T-cell (primary cell): ENCODE measurements at regions not wholly inside any gene's neighbourhood (a gene's known extent, or its start where the extent isn't known, plus 50 kb on each side); places are given as distances from the start of the nearest gene placed in this dataset.

ENCODE experiments used
- ATAC-seq, 4 experiments: fragments of 200-7000 bp in 3 of 4; fragments of 150-1000 bp in 1 of 4; cut with Tn5 transposase; replicated peaks in 1 of 4; 1 replicate in 3 of 4; 2 replicates in 1 of 4; pipeline ENCODE4 v1.10.0; 2021; ENCODE audit warnings: moderate library complexity in 3 of 4, mild to moderate bottlenecking in 2 of 4, moderate number of reproducible peaks in 1 of 4
- CTCF ChIA-PET, 2 donors: fragments of 300-600 bp; sonication (Branson Sonifier 250); formaldehyde crosslinking; loops; one replicate each; lab custom pipeline; 2022; ENCODE audit warnings: antibody characterized with exemption in 2 of 2; lab: Charles Lee
- POLR2A ChIA-PET, 2 donors: fragments of 300-600 bp; sonication (Branson Sonifier 250); formaldehyde crosslinking; loops; one replicate each; lab custom pipeline; 2022; ENCODE audit warnings: antibody characterized with exemption in 2 of 2; lab: Charles Lee
- DNase-seq, 35 experiments: peaks; one replicate each; pipeline versions ENCODE4 v3.0.0 to v3.0.0-alpha.2; 2013 to 2023
- H3K27ac ChIP-seq: one replicate; pipeline ENCODE4 v1.5.1; 2013; ENCODE audit warnings: low read length
- H3K27me3 ChIP-seq, 2 experiments: replicated peaks in 1 of 2; 1 replicate in 1 of 2; 2 replicates in 1 of 2; pipeline versions ENCODE4 v1.6.1 to v1.7.0; 2013; ENCODE audit warnings: low read length in 1 of 2, mixed read lengths in 1 of 2; ENCODE audit not compliant: control insufficient read depth in 2 of 2, insufficient read depth in 2 of 2; ENCODE audit errors: extremely low read depth in 1 of 2
- H3K36me3 ChIP-seq, 2 donors: 1 replicate in 1 of 2; 2 replicates in 1 of 2; pipeline versions ENCODE4 v1.6.1 to v1.7.0; 2013; ENCODE audit warnings: low read length in 1 of 2; ENCODE audit not compliant: control insufficient read depth in 2 of 2, insufficient read depth in 1 of 2; ENCODE audit errors: extremely low read depth in 1 of 2
- H3K4me1 ChIP-seq, 2 experiments: 1 replicate in 1 of 2; 2 replicates in 1 of 2; pipeline versions ENCODE4 v1.6.1 to v1.7.0; 2013; ENCODE audit warnings: low read length in 2 of 2, mixed read lengths in 1 of 2; ENCODE audit not compliant: insufficient read depth in 2 of 2, control insufficient read depth in 1 of 2; ENCODE audit errors: extremely low read depth in 1 of 2
- H3K4me3 ChIP-seq, 2 donors: 1 replicate in 1 of 2; 2 replicates in 1 of 2; pipeline versions ENCODE4 v1.5.1 to v1.7.0; 2013; ENCODE audit warnings: mild to moderate bottlenecking in 2 of 2, low read length in 1 of 2, moderate library complexity in 1 of 2; ENCODE audit not compliant: control insufficient read depth in 1 of 2; ENCODE audit errors: extremely low read depth in 1 of 2
- H3K9me3 ChIP-seq: 2 replicates; pipeline ENCODE4 v1.7.0; 2013
- H3K27ac Mint-ChIP-seq, 2 donors: one replicate each; pipeline ENCODE4 v1.8.0; 2020 to 2021; ENCODE audit warnings: mild to moderate bottlenecking in 2 of 2, mixed read lengths in 2 of 2
- H3K27me3 Mint-ChIP-seq, 2 donors: one replicate each; pipeline ENCODE4 v1.8.0; 2021 to 2022; ENCODE audit warnings: mixed read lengths in 2 of 2
- H3K36me3 Mint-ChIP-seq: one replicate; pipeline ENCODE4 v1.8.0; 2021; ENCODE audit warnings: mixed read lengths
- H3K4me1 Mint-ChIP-seq, 3 donors: one replicate each; pipeline ENCODE4 v1.8.0; 2020 to 2022; ENCODE audit warnings: mixed read lengths in 3 of 3, mild to moderate bottlenecking in 1 of 3
- H3K4me3 Mint-ChIP-seq, 3 donors: one replicate each; pipeline ENCODE4 v1.8.0; 2020 to 2022; ENCODE audit warnings: mild to moderate bottlenecking in 3 of 3, mixed read lengths in 3 of 3, moderate library complexity in 3 of 3
- H3K9me3 Mint-ChIP-seq, 3 donors: one replicate each; pipeline ENCODE4 v1.8.0; 2020 to 2022; ENCODE audit warnings: mixed read lengths in 3 of 3
- WGBS: methylation state at CpG from one replicate; pipeline ENCODE4 v1.1.5; 2013; ENCODE audit warnings: missing lambda C conversion rate; ENCODE audit not compliant: insufficient coverage; 5-methylcytosine and 5-hydroxymethylcytosine counted together

DNA sequence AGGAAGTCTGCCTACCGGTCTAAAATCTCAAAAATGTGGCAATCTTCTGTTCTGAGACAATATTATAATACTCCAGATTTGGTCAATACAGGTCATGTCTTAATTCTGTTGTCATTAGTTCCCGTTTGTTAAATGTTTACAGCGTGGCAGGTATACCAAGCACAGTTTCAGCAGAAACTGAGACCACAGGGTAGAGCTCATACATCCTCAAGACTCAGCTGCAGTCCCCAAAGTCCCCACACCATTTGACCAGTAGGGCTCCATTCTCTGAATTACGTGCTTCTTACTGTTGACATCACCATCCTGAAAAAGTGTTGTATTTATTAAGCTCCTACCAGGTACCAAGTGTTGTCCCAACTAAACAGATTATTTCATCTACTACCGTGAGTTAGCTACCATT is 157.1 kb downstream of the MC4R start:
- no peak overlapping the region for H3K4me3 Mint-ChIP-seq
- CTCF ChIA-PET: no interaction called here
- WGBS: 40% methylated on average over 1 of the region's 5 CpGs
- H3K27ac ChIP-seq: no peak overlapping the region
- DNase-seq: no peak
- no peak overlapping the region for H3K27ac Mint-ChIP-seq
- POLR2A ChIA-PET: no interaction called here
- no peaks in the 10 kb centered on the region for H3K27me3 ChIP-seq
- H3K36me3 ChIP-seq: no peaks in the 10 kb centered on the region
- no peaks in the 10 kb centered on the region for H3K4me1 Mint-ChIP-seq
- H3K27me3 Mint-ChIP-seq: no peaks in the 10 kb centered on the region
- H3K4me1 ChIP-seq: no peaks in the 10 kb centered on the region
- no peaks in the 10 kb centered on the region for H3K9me3 ChIP-seq
- no peak overlapping the region for H3K4me3 ChIP-seq
- no peaks in the 10 kb centered on the region for H3K36me3 Mint-ChIP-seq
- ATAC-seq: no peak
- H3K9me3 Mint-ChIP-seq: peaks cover 0 to 6% (median 0%) of the 10 kb centered on the region in 3 donors

DNA sequence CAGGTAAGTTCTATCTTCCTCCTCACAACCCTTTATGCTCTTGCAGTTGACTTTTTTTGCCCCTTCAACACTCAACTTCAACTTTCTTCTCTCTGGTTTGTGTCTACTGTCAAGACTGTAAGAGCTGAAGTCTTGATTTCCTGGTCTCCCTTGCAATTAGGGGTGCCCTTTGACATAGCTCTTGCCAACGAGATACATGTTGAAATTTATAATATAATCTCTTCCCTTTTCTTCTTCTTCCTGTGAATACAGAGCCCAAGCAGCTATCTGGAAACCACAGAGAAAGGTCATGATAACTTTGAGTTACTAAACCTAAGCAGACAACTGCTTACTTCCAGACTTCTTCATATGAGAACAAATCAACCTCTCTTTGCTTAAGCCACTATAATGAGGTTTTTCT is 163.5 kb downstream of the MC4R start:
- no peaks in the 10 kb centered on the region for H3K36me3 ChIP-seq
- no peaks in the 10 kb centered on the region for H3K27me3 ChIP-seq
- H3K4me1 Mint-ChIP-seq: no peaks in the 10 kb centered on the region
- CTCF ChIA-PET: interaction anchor here in 1 of 2 donors (0.5 kb wide), 1 partner anchor 199 kb away, joined by 4 read pairs; no protein-coding TSS in a partner anchor
- no peak for DNase-seq
- H3K4me1 ChIP-seq: no peaks in the 10 kb centered on the region
- no peaks in the 10 kb centered on the region for H3K9me3 ChIP-seq
- no peaks in the 10 kb centered on the region for H3K36me3 Mint-ChIP-seq
- H3K27me3 Mint-ChIP-seq: no peaks in the 10 kb centered on the region
- no peak overlapping the region for H3K4me3 ChIP-seq
- H3K27ac Mint-ChIP-seq: no peak overlapping the region
- no peak overlapping the region for H3K27ac ChIP-seq
- POLR2A ChIA-PET: no interaction called here
- no peak overlapping the region for H3K4me3 Mint-ChIP-seq
- no peak for ATAC-seq
- whole genome bisulfite sequencing: no CpG with 5 or more reads among the region's 1 CpG
- H3K9me3 Mint-ChIP-seq: peaks cover 0 to 4% (median 0%) of the 10 kb centered on the region in 3 donors

DNA sequence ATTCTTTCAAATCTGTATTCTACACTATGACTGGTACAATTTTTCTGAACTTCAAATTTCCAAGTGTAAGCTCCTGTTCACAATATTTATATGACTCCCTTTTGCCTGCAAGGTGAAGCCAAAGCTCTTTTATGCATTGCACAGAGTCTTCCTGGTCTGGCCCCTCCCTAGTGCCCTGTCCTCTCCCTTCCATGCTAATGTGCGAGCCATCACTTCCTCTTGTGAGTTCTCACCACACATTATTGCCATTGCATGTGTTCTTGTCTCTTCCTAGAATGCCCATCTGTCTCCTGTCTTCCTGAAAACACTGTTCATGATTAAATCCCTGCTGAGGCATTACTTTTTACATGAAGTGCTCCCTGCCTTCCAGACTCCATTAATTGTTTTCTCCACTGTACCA is 169.9 kb downstream of the MC4R start:
- Mint-ChIP-seq H3K27ac (no peak overlapping the region), H3K4me1 (no peaks in the 10 kb centered on the region), H3K9me3 (no peaks in the 10 kb centered on the region), H3K27me3 (no peaks in the 10 kb centered on the region), H3K36me3 (no peaks in the 10 kb centered on the region), H3K4me3 (no peak overlapping the region)
- H3K4me3 ChIP-seq: no peak overlapping the region
- DNase-seq (no peak), ATAC-seq (no peak)
- WGBS: 57% methylated on average over 1 of the region's 1 CpG
- H3K9me3 ChIP-seq: no peaks in the 10 kb centered on the region
- no peak overlapping the region for H3K27ac ChIP-seq
- POLR2A ChIA-PET: no interaction called here
- CTCF ChIA-PET: no interaction called here
- H3K4me1 ChIP-seq: no peaks in the 10 kb centered on the region
- no peaks in the 10 kb centered on the region for H3K36me3 ChIP-seq
- H3K27me3 ChIP-seq: no peaks in the 10 kb centered on the region

DNA sequence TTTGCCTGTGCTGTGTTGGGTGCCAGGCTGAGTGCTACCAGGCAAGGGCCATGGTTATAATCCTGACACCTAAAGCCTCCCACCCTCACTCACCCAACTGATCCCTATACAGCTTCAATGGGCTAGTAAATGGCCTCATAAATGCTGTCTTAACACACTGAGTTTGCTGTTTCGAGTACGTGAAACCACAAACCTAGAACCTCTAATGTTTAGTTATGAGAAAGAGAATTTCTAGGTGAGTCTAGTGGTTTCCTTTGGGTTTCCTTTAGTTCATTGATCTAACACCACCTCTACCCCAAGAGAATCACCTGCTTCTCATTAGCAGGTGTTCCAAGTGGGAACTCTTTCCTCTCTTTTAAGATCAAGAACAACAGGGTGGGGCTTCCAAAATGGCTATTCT is 172.0 kb downstream of the MC4R start:
- Mint-ChIP-seq H3K9me3 (no peaks in the 10 kb centered on the region), H3K27ac (no peak overlapping the region), H3K4me1 (no peaks in the 10 kb centered on the region), H3K27me3 (peaks cover 0 to 4% of the 10 kb centered on the region in 2 donors), H3K36me3 (no peaks in the 10 kb centered on the region), H3K4me3 (no peak overlapping the region)
- Histone ChIP-seq H3K27ac (no peak overlapping the region), H3K27me3 (no peaks in the 10 kb centered on the region), H3K4me1 (no peaks in the 10 kb centered on the region), H3K4me3 (no peak overlapping the region), H3K9me3 (no peaks in the 10 kb centered on the region), H3K36me3 (no peaks in the 10 kb centered on the region)
- ChIA-PET CTCF (no interaction called here), POLR2A (no interaction called here)
- no CpG with 5 or more reads among the region's 2 CpGs for WGBS
- ATAC-seq (no peak), DNase-seq (no peak)

DNA sequence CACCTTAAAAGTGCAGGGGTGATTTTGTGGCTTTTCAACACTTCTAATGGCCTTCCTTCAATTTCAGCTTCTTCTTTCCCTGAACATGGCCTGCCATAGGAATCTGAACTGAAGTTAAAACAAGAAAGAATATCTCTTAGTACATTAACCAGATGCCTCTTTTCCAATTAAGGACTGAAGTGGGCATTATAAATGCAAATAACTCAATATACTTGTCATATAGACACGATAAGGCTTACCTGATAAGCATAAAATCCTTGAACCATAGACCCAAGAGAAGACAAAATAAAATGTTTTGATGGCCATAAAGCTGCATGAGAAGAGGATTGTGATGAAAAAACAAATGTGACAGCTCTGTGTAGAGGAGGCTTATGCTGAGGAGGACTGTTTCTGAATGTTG is 173.1 kb downstream of the MC4R start:
- no CpG with 5 or more reads among the region's 1 CpG for WGBS
- Histone ChIP-seq H3K9me3 (no peaks in the 10 kb centered on the region), H3K4me1 (no peaks in the 10 kb centered on the region), H3K4me3 (no peak overlapping the region), H3K27me3 (no peaks in the 10 kb centered on the region), H3K36me3 (no peaks in the 10 kb centered on the region), H3K27ac (no peak overlapping the region)
- DNase-seq (no peak), ATAC-seq (no peak)
- no peaks in the 10 kb centered on the region for H3K36me3 Mint-ChIP-seq
- no peaks in the 10 kb centered on the region for H3K4me1 Mint-ChIP-seq
- peaks cover 0 to 4% of the 10 kb centered on the region in 2 donors for H3K27me3 Mint-ChIP-seq
- no peaks in the 10 kb centered on the region for H3K9me3 Mint-ChIP-seq
- POLR2A ChIA-PET: no interaction called here
- H3K27ac Mint-ChIP-seq: no peak overlapping the region
- CTCF ChIA-PET: no interaction called here
- no peak overlapping the region for H3K4me3 Mint-ChIP-seq

DNA sequence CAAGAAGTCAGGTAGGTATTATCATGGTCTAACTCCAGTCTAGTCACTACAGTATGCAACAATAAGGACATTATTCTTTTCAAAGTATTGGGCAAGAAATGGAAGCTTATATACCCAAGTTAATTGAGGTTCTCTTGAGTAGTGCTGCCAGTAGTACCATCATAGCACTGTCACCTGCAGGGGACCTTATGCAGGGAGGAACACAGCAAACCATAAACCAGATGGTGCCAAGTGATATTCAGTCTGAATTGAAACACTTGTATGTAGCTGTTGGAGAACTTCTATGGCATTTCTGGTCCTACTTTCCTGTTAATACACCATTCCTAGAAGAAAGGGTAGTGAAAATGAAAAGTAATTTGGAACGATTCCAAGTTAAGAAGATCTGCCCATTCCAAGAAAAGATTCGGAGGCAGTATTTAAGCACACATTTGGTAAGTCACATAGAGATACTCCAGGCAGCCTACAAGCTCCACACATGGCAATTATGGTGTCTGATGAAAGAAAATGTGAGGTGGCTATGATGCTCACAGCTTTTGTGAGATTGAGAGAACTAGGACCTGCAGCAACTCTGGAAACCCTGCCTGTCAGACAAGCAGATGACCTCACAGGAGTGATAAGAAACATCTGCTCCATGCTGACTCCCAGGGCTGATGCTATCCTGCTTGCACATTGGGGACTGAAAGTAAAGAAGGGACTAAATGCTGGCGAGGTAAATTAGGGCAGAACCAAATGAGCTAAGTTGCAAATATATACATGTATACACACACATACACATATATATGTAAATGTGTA is 174.7 kb downstream of the MC4R start:
- no peak for DNase-seq
- WGBS: no CpG with 5 or more reads among the region's 3 CpGs
- H3K27me3 ChIP-seq: no peaks in the 10 kb centered on the region
- no peaks in the 10 kb centered on the region for H3K36me3 Mint-ChIP-seq
- no peak overlapping the region for H3K4me3 Mint-ChIP-seq
- no peak overlapping the region for H3K4me3 ChIP-seq
- no peaks in the 10 kb centered on the region for H3K36me3 ChIP-seq
- ATAC-seq: no peak
- no peak overlapping the region for H3K27ac Mint-ChIP-seq
- H3K27ac ChIP-seq: no peak overlapping the region
- ChIA-PET CTCF (no interaction called here), POLR2A (no interaction called here)
- no peaks in the 10 kb centered on the region for H3K9me3 ChIP-seq
- no peaks in the 10 kb centered on the region for H3K4me1 ChIP-seq
- no peaks in the 10 kb centered on the region for H3K4me1 Mint-ChIP-seq
- H3K27me3 Mint-ChIP-seq: peaks cover 0 to 4% of the 10 kb centered on the region in 2 donors
- no peaks in the 10 kb centered on the region for H3K9me3 Mint-ChIP-seq
